Progenitor cell of endocrine pancreas (in vitro differentiated cells): ENCODE measurements at regions not wholly inside any gene's neighbourhood (a gene's known extent, or its start where the extent isn't known, plus 50 kb on each side); places are given as distances from the start of the nearest gene placed in this dataset.

Experiments used
- DNase-seq: peaks from one replicate; pipeline ENCODE4 v3.0.0; 2021; ENCODE audit warnings: low spot score; ENCODE audit not compliant: unreplicated experiment
- H3K27ac Mint-ChIP-seq: 2 replicates; pipeline ENCODE4 v1.8.0; 2021; ENCODE audit warnings: mild to moderate bottlenecking, moderate library complexity, mixed read lengths
- H3K27me3 Mint-ChIP-seq: 2 replicates; pipeline ENCODE4 v1.8.0; 2021; ENCODE audit warnings: mixed read lengths
- H3K36me3 Mint-ChIP-seq: 2 replicates; pipeline ENCODE4 v1.8.0; 2022; ENCODE audit warnings: mixed read lengths; ENCODE audit not compliant: insufficient read depth
- H3K4me1 Mint-ChIP-seq: 2 replicates; pipeline ENCODE4 v1.8.0; 2021; ENCODE audit warnings: low read depth, mixed read lengths
- H3K4me3 Mint-ChIP-seq: 2 replicates; pipeline ENCODE4 v1.8.0; 2021; ENCODE audit warnings: low read depth, mild to moderate bottlenecking, moderate library complexity, mixed read lengths
- H3K9me3 Mint-ChIP-seq: 2 replicates; pipeline ENCODE4 v1.8.0; 2021; ENCODE audit warnings: low read depth, mixed read lengths
- TF ChIP-seq, protein P1 (sequence below): fragments of 200-600 bp; sonication (generic); IDR thresholded peaks from one replicate; pipeline ENCODE4 v1.5.0; 2021; ENCODE audit warnings: antibody characterized with exemption, mild to moderate bottlenecking; ENCODE audit not compliant: unreplicated experiment

DNA sequence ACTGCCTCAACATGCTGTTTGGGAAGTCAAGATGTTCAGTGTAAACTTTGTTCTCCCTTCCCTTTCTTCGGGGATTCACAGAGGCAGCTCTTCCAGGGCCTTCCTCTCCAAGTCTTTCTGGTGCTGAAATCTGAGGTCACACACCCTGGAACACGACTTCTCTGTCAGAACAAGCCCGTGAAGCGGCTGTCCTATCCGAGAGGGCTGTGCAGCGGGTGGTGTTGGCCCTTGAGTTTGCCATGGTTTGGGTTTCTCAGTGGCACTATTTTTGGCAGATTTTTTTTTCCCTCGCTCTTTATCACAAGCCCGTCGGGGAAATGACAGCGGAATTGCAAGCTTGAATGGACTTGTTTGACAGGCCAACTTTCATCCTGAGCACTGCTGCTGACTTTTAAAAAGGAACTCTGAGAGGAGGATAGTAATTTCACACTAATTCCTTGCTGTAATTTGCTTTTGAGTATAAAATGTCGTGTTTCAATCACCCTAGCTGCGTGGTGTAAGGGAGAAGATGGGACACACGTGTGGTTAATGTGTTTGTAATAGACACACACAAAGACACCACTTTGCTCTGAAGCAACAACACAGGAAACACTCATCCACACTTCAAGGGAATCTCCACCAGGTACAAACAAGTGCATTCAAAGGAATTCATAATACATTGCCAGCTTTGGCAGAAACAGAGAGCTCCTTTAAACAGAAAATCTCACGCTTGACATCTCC, 60.1 kb upstream of the TARBP1 start:
- Mint-ChIP-seq H3K9me3 (no peaks in the 10 kb centered on the region), H3K4me3 (no peak overlapping the region), H3K27me3 (peaks cover 7% of the 10 kb centered on the region), H3K36me3 (no peaks in the 10 kb centered on the region), H3K27ac (peak overlapping the region; percentile 42), H3K4me1 (peaks cover 33% of the 10 kb centered on the region)
- DNase-seq = no peak
- TF ChIP-seq, protein P1, sequence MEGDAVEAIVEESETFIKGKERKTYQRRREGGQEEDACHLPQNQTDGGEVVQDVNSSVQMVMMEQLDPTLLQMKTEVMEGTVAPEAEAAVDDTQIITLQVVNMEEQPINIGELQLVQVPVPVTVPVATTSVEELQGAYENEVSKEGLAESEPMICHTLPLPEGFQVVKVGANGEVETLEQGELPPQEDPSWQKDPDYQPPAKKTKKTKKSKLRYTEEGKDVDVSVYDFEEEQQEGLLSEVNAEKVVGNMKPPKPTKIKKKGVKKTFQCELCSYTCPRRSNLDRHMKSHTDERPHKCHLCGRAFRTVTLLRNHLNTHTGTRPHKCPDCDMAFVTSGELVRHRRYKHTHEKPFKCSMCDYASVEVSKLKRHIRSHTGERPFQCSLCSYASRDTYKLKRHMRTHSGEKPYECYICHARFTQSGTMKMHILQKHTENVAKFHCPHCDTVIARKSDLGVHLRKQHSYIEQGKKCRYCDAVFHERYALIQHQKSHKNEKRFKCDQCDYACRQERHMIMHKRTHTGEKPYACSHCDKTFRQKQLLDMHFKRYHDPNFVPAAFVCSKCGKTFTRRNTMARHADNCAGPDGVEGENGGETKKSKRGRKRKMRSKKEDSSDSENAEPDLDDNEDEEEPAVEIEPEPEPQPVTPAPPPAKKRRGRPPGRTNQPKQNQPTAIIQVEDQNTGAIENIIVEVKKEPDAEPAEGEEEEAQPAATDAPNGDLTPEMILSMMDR = no peak

DNA sequence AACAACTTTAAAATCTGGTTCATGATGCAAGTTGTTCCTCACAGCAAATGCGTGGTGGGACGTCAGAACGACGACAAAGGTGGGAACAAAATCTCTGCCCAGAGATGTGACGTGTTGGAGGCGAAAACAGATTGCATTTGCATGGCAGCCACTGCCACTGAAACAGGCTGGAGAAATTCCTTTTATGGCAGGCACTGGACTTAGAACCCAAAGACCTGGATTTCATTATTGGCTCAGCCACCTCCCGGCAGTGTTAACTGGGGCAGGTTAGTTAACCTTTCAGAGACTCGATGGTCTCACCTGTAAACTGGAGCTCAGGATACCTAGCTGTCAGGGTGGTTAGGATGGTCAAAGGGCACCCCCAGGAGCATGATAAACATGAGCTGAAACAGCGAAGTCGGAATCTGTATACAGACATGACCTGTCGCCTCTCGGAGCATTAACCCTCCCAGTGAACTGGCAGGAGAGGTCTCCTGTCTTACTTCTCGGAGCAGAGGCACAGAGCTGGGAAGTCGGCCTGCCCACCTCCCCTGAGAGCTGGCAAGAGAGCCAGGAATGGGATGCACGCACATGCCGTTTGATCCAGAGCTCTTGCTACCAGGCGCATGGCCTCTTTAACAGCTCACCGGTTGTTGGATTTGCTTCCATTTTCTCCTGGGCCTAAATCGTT, 59.2 kb upstream of the TARBP1 start:
- Mint-ChIP-seq H3K36me3 (no peaks in the 10 kb centered on the region), H3K4me1 (peaks cover 29% of the 10 kb centered on the region), H3K4me3 (no peak overlapping the region), H3K27me3 (peaks cover 7% of the 10 kb centered on the region), H3K9me3 (no peaks in the 10 kb centered on the region), H3K27ac (peak overlapping the region; percentile 87)
- TF ChIP-seq, protein P1 = no peak
- no peak for DNase-seq

DNA sequence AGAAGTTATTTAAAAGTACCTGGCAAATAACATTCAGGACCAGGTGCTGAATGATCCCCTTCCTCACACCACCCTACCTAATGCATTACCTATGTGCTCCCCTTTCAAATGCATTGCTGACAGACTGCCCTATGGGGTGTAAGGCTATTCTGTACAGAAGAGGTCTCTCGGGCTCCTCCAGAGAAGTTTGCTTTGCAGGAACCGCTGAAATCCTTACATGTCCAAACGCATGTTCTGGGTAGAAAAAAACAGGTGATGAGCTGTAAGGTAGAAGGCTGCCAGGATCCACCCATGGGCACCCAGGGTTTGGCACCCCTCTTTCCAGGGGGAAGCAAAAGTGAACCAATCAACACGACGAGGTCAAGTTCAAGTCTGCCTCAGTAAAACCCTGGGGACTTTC, 58.3 kb upstream of the TARBP1 start:
- Mint-ChIP-seq H3K4me1 (peaks cover 33% of the 10 kb centered on the region), H3K36me3 (no peaks in the 10 kb centered on the region), H3K27ac (no peak overlapping the region), H3K27me3 (peaks cover 3% of the 10 kb centered on the region), H3K9me3 (no peaks in the 10 kb centered on the region), H3K4me3 (no peak overlapping the region)
- DNase-seq = no peak
- TF ChIP-seq, protein P1 = no peak

DNA sequence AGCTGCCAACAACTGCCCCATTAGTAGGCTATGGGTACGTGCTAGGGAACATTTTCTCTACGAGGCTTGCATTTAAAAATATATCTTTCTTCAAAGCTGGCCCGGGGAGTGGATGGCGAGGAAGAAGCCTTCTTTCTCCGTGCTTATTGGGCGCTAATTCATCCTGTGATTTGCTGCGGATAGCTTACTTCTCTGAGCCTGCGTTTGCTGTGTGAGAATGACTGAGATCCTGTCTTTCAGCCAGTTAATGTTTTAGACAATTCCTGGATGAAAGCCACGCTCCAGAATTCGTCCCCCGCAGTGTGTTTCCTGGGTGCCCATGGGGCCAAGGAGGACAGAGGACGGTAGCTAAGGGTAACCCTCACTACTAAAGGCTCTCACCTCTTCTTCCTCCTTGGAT, 57.8 kb upstream of the TARBP1 start:
- H3K36me3 Mint-ChIP-seq = no peaks in the 10 kb centered on the region
- no peak overlapping the region for H3K4me3 Mint-ChIP-seq
- no peaks in the 10 kb centered on the region for H3K9me3 Mint-ChIP-seq
- H3K27me3 Mint-ChIP-seq = peaks cover 3% of the 10 kb centered on the region
- H3K4me1 Mint-ChIP-seq = peaks cover 38% of the 10 kb centered on the region
- DNase-seq = no peak
- TF ChIP-seq, protein P1 = no peak
- peak overlapping the region; percentile 64 for H3K27ac Mint-ChIP-seq

DNA sequence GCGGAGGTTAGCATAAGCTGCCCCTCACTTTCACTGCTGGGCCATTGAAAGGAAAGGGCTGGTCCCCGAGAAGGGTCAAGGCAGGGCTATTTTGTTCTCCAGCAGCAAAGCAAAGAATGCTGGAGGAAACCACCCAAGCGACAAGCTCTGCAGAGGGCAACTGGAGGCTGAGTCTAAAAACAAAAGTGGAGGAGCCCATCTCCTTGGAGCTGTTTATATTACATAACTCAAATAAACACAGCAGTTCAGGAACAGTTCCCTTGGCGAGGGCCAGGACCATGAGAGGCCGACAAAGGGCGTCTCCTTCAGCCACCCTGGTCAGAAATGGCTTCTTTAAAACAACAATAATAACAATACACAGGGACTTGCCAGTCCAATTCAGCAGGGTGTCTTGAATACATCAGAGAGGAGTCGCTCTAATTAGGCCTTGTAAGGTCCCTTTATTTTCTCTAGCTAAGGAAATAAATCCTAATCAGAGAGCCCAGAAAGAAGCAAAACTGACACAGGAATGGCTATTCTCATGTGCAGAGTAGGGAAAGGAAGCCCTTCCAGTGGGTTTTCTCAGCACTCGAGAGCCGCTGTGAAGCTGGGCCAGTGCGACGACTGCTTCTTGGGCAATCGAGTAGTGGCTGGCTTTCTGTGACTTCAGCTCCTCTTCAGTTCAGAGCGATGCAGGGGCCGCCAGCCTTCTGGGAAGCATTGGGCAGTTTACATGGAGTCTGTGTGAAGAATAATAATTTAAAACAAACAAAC, 57.0 kb upstream of the TARBP1 start:
- Mint-ChIP-seq H3K4me1 (peaks cover 45% of the 10 kb centered on the region), H3K36me3 (no peaks in the 10 kb centered on the region), H3K27ac (no peak overlapping the region), H3K4me3 (no peak overlapping the region), H3K9me3 (no peaks in the 10 kb centered on the region), H3K27me3 (peaks cover 3% of the 10 kb centered on the region)
- TF ChIP-seq, protein P1 = no peak
- DNase-seq = no peak
